ENCODE measurements at regions not wholly inside any gene's neighbourhood (a gene's known extent, or its start where the extent isn't known, plus 50 kb on each side); places are given as distances from the start of the nearest gene placed in this dataset.

DNA sequence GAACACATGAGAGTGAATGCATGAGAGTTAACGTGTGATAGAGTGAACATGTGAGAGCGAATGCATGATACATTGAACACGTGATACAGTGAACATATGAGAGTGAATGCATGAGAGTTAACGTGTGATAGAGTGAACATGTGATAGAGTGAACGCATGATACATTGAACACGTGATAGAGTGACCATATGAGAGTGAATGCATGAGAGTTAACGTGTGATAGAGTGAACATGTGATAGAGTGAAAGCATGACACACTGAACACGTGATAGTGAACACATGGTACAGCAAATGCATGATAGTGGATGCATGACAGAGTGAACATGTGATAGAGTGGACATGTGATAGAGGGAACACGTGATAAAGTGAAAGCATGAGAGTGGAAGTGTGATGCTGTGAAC lies 517.9 kb downstream of the EIPR1 start:
- ChIA-PET CTCF (ENCODE audit: unreplicated experiment) (no interaction called here), POLR2A (no interaction called here)
- BruUV-seq (replicated peaks): no TSS peak
- Histone ChIP-seq H4K20me1 (ENCODE audit: insufficient read depth, low read length) (no peaks in the 10 kb centered on the region), H3K9me3 (ENCODE audit: low read length) (no peaks in the 10 kb centered on the region), H3K4me2 (ENCODE audit: low read length) (no peak overlapping the region), H3K4me1 (ENCODE audit: insufficient read depth, low read length, poor library complexity, severe bottlenecking) (no peaks in the 10 kb centered on the region), H2AFZ (ENCODE audit: low read length) (no peak overlapping the region), H3K4me3 (ENCODE audit: low read depth, low read length, poor library complexity, severe bottlenecking) (no peak overlapping the region), H3K9me2 (ENCODE audit: insufficient read depth, low read length) (no peaks in the 10 kb centered on the region), H3K27ac (ENCODE audit: low read depth, low read length, poor library complexity, severe bottlenecking) (no peak overlapping the region), H3K36me3 (ENCODE audit: insufficient read depth, low read length) (no peaks in the 10 kb centered on the region), H3K79me2 (ENCODE audit: insufficient read depth, low read depth, low read length) (no peaks in the 10 kb centered on the region)
- no peak for DNase-seq (ENCODE audit: low spot score)
- TF ChIP-seq CTCF (conservative IDR thresholded peaks at IDR 0.05; ENCODE audit: low read length): no peak
- no peak for TF ChIP-seq EZH2phosphoT487 (IDR thresholded peaks at IDR 0.05; ENCODE audit: borderline replicate concordance, low read depth, low read length)
- intact Hi-C loops (cut with micrococcal nuclease; ENCODE audit: unreplicated experiment): no loop called here

DNA sequence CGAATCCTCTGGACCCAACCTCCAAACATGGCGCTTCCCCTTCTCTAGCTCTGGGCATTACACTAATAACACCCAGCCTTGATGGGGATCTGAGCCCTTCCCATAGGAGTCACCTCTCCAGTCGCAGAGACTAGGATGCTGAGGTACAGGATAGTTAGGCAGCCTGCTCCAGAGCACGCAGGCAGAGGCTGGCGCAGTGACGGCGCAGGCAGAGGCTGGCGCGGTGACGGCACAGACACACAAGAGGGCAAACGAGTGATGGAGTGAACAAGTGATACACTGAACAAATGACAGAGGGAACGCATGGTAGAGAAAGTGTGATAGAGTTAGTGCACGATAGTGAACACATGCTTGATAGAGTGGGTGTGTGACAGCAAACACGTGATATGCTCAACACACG lies 518.5 kb downstream of the EIPR1 start:
- Histone ChIP-seq H3K36me3 (ENCODE audit: insufficient read depth, low read length) (no peaks in the 10 kb centered on the region), H3K9me2 (ENCODE audit: insufficient read depth, low read length) (no peaks in the 10 kb centered on the region), H2AFZ (ENCODE audit: low read length) (no peak overlapping the region), H4K20me1 (ENCODE audit: insufficient read depth, low read length) (no peaks in the 10 kb centered on the region), H3K4me1 (ENCODE audit: insufficient read depth, low read length, poor library complexity, severe bottlenecking) (no peaks in the 10 kb centered on the region), H3K4me2 (ENCODE audit: low read length) (no peak overlapping the region), H3K79me2 (ENCODE audit: insufficient read depth, low read depth, low read length) (no peaks in the 10 kb centered on the region), H3K4me3 (ENCODE audit: low read depth, low read length, poor library complexity, severe bottlenecking) (no peak overlapping the region), H3K9me3 (ENCODE audit: low read length) (no peaks in the 10 kb centered on the region), H3K27ac (ENCODE audit: low read depth, low read length, poor library complexity, severe bottlenecking) (no peak overlapping the region)
- BruUV-seq (replicated peaks): no TSS peak
- TF ChIP-seq CTCF (conservative IDR thresholded peaks at IDR 0.05; ENCODE audit: low read length) (no peak), EZH2phosphoT487 (IDR thresholded peaks at IDR 0.05; ENCODE audit: borderline replicate concordance, low read depth, low read length) (no peak)
- intact Hi-C loops (cut with micrococcal nuclease; ENCODE audit: unreplicated experiment): no loop called here
- CTCF ChIA-PET (ENCODE audit: unreplicated experiment): no interaction called here
- POLR2A ChIA-PET: no interaction called here
- DNase-seq (ENCODE audit: low spot score): no peak

- no peak overlapping the region for H3K27ac ChIP-seq (ENCODE audit: low read depth, low read length, poor library complexity, severe bottlenecking)
- H4K20me1 ChIP-seq (ENCODE audit: insufficient read depth, low read length): no peaks in the 10 kb centered on the region
- BruUV-seq (replicated peaks): no TSS peak
- no peaks in the 10 kb centered on the region for H3K9me2 ChIP-seq (ENCODE audit: insufficient read depth, low read length)
- ChIA-PET CTCF (ENCODE audit: unreplicated experiment) (no interaction called here), POLR2A (interaction anchor here (0.7 kb wide), 1 partner anchor 48 kb away, joined by 5 read pairs; no protein-coding TSS in a partner anchor)
- TF ChIP-seq EZH2phosphoT487 (IDR thresholded peaks at IDR 0.05; ENCODE audit: borderline replicate concordance, low read depth, low read length): no peak
- no peak for TF ChIP-seq CTCF (conservative IDR thresholded peaks at IDR 0.05; ENCODE audit: low read length)
- no peak for DNase-seq (ENCODE audit: low spot score)
- no peaks in the 10 kb centered on the region for H3K4me1 ChIP-seq (ENCODE audit: insufficient read depth, low read length, poor library complexity, severe bottlenecking)
- H3K4me3 ChIP-seq (ENCODE audit: low read depth, low read length, poor library complexity, severe bottlenecking): no peak overlapping the region
- no peaks in the 10 kb centered on the region for H3K9me3 ChIP-seq (ENCODE audit: low read length)
- intact Hi-C loops (cut with micrococcal nuclease; ENCODE audit: unreplicated experiment): no loop called here
- no peaks in the 10 kb centered on the region for H3K36me3 ChIP-seq (ENCODE audit: insufficient read depth, low read length)
- H3K79me2 ChIP-seq (ENCODE audit: insufficient read depth, low read depth, low read length): no peaks in the 10 kb centered on the region
- no peak overlapping the region for H3K4me2 ChIP-seq (ENCODE audit: low read length)
- H2AFZ ChIP-seq (ENCODE audit: low read length): no peak overlapping the region
These were observed 520.7 kb downstream of the EIPR1 start for GRCh38 chr2:2856723-2857415.
